Breast epithelium (tissue), 4 donors: ENCODE measurements at regions not wholly inside any gene's neighbourhood (a gene's known extent, or its start where the extent isn't known, plus 50 kb on each side); places are given as distances from the start of the nearest gene placed in this dataset.

Source experiments
- DNase-seq, 2 donors: peaks; one replicate each; pipeline ENCODE4 v3.0.0-alpha.2; 2019; ENCODE audit warnings: low spot score in 2 of 2
- H3K27ac ChIP-seq, 2 donors: fragments of 200-600 bp; sonication (generic) in 1 of 2; one replicate each; pipeline ENCODE4 v1.5.1; 2016 to 2019; ENCODE audit warnings: mild to moderate bottlenecking in 1 of 2
- H3K27me3 ChIP-seq, 2 donors: fragments of 200-600 bp; sonication (generic) in 1 of 2; one replicate each; pipeline versions ENCODE4 v1.5.1 to v1.6.0; 2017 to 2019; ENCODE audit warnings: control low read depth in 1 of 2, mild to moderate bottlenecking in 1 of 2
- H3K36me3 ChIP-seq: fragments of 200-600 bp; one replicate; pipeline ENCODE4 v1.5.1; 2019
- H3K4me1 ChIP-seq, 2 donors: fragments of 200-600 bp; sonication (generic); one replicate each; pipeline ENCODE4 v1.5.1; 2016 to 2019; ENCODE audit warnings: control low read depth in 1 of 2
- H3K4me3 ChIP-seq, 3 donors: fragments of 200-600 bp; sonication (generic); 1 replicate in 2 of 3; 2 replicates in 1 of 3; pipeline ENCODE4 v1.5.1; 2016 to 2019; ENCODE audit warnings: mild to moderate bottlenecking in 3 of 3, moderate library complexity in 2 of 3
- H3K9me3 ChIP-seq, 2 donors: fragments of 200-600 bp; sonication (generic) in 1 of 2; one replicate each; pipeline ENCODE4 v1.5.1; 2016 to 2019; ENCODE audit warnings: control low read depth in 1 of 2
- POLR2A ChIP-seq: fragments of 450-650 bp; IDR thresholded peaks from one replicate; pipeline ENCODE4 v1.6.1; 2016; ENCODE audit warnings: antibody characterized with exemption, mild to moderate bottlenecking, moderate library complexity
- POLR2AphosphoS5 ChIP-seq, 3 donors: sonication (generic); formaldehyde crosslinking; IDR thresholded peaks; one replicate each; pipeline ENCODE4 v1.6.1; 2017; ENCODE audit warnings: antibody characterized with exemption in 3 of 3
- intact Hi-C: fragments of 100-400 bp; cut with DNase I; formaldehyde crosslinking; loops from one replicate; pipeline ENCODE4 v1.15.1; 2023; ENCODE audit warnings: low total_unique reads
- TF ChIP-seq, protein P1 (sequence below), 3 donors: fragments of 450-650 bp; IDR thresholded peaks; one replicate each; pipeline ENCODE4 v1.5.1; 2016 to 2017; ENCODE audit warnings: antibody characterized with exemption in 3 of 3, mild to moderate bottlenecking in 3 of 3, moderate library complexity in 3 of 3

DNA sequence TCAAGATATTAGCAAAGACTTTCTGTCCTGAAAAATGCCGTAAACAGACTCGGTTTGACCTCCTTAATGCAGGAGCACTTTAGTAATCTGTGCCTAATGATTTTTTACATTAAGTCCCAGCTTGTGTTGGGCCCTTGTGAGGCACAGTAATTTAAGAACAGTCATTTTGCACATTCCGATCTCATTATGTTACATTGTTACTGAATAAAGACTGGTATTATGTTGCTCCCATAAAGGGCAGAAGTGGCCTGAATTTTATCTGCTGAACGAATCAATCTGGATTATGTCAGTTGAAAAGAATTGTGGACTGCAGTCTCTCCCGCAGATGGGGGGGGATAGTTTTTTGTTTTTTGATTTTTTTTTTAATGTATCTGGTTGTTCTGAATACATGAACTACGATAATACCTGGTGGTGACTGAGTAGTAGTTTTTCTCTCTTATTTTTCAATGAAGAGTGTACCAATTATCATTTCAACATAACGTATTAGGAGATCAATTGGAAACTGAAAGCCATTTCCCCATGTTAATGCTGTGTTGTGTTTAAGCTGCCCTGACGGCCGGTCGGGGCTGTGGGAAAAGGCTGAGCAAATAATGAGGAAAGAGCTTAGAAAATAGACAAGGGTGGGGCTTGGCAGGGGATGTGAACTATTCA is 290.2 kb downstream of the ZNF536 start:
- DNase-seq, result no peak
- peak overlapping the region in 2 of 3 donors; percentile 3 to 11 for H3K4me3 ChIP-seq
- TF ChIP-seq POLR2A (no peak), POLR2AphosphoS5 (IDR thresholded peaks at IDR 0.05) (no peak)
- TF ChIP-seq, protein P1, sequence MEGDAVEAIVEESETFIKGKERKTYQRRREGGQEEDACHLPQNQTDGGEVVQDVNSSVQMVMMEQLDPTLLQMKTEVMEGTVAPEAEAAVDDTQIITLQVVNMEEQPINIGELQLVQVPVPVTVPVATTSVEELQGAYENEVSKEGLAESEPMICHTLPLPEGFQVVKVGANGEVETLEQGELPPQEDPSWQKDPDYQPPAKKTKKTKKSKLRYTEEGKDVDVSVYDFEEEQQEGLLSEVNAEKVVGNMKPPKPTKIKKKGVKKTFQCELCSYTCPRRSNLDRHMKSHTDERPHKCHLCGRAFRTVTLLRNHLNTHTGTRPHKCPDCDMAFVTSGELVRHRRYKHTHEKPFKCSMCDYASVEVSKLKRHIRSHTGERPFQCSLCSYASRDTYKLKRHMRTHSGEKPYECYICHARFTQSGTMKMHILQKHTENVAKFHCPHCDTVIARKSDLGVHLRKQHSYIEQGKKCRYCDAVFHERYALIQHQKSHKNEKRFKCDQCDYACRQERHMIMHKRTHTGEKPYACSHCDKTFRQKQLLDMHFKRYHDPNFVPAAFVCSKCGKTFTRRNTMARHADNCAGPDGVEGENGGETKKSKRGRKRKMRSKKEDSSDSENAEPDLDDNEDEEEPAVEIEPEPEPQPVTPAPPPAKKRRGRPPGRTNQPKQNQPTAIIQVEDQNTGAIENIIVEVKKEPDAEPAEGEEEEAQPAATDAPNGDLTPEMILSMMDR (IDR thresholded peaks at IDR 0.05), result no peak
- no peaks in the 10 kb centered on the region for H3K36me3 ChIP-seq
- intact Hi-C loops, result no loop called here
- H3K4me1 ChIP-seq, result no peaks in the 10 kb centered on the region
- peaks cover 0 to 9% of the 10 kb centered on the region in 2 donors for H3K27me3 ChIP-seq
- no peak overlapping the region for H3K27ac ChIP-seq
- no peaks in the 10 kb centered on the region for H3K9me3 ChIP-seq

DNA sequence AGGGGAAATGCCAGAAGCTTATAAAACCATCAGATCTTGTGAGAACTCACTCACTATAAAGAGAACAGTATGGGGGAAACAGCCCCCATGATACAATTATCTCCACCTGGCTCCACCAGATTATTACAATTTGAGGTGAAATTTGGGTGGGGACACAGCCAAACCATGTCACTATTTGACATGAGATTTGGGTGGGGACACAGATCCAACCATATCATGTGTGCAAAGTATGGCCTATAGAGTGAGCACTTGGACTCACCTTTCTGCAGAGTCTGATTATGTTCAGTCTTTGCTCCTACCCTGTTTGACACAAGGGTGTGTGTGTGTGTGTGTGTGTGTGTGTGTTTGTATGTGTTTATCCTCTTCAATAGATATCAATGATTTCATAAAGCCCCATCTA is 287.5 kb downstream of the ZNF536 start:
- TF ChIP-seq, protein P1 (IDR thresholded peaks at IDR 0.05), result no peak
- TF ChIP-seq POLR2AphosphoS5 (IDR thresholded peaks at IDR 0.05), result no peak
- no peak for TF ChIP-seq POLR2A
- DNase-seq, result no peak
- H3K27me3 ChIP-seq, result peaks cover 0 to 9% of the 10 kb centered on the region in 2 donors
- H3K4me3 ChIP-seq, result no peak overlapping the region
- no peaks in the 10 kb centered on the region for H3K36me3 ChIP-seq
- intact Hi-C loops, result loop anchor here (5.0 kb wide), 1 partner anchor 413 kb away; no protein-coding TSS in a partner anchor
- no peak overlapping the region for H3K27ac ChIP-seq
- H3K9me3 ChIP-seq, result no peaks in the 10 kb centered on the region
- no peaks in the 10 kb centered on the region for H3K4me1 ChIP-seq

DNA sequence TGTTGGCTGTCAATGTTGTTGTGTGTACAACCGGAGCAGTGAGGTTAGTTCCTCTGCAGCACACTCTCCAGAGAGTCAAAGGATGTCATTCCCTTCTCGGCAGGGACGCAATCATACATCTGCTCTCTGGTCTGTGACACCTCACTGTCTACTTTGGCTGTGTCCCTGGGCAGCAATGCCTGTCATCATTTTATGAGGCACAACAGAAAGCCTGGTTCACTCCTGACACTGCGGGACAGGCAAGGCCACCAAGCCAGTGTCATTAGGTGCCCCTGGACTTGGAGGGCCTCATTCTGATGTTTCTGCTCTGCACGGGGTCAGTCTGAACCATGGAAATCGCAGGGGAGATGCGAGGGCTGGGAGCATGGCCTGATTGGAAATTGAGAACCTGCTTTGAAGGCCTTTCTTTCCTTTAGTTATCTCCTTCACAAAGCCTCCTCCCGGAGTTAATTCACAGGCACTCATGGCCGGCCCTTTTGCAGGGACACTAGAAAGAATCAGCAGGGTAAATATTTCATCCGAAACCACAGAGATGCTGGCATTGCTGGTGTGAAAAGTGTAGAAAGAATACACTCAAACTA is 284.4 kb downstream of the ZNF536 start:
- Histone ChIP-seq H3K4me3 (no peak overlapping the region), H3K36me3 (no peaks in the 10 kb centered on the region), H3K4me1 (no peaks in the 10 kb centered on the region), H3K27me3 (peaks cover 0 to 21% of the 10 kb centered on the region in 2 donors), H3K27ac (no peak overlapping the region), H3K9me3 (no peaks in the 10 kb centered on the region)
- intact Hi-C loops, result loop anchor here (5.0 kb wide), 1 partner anchor 416 kb away; no protein-coding TSS in a partner anchor
- TF ChIP-seq POLR2AphosphoS5 (IDR thresholded peaks at IDR 0.05) (no peak), POLR2A (no peak)
- TF ChIP-seq, protein P1 (IDR thresholded peaks at IDR 0.05), result no peak
- no peak for DNase-seq

DNA sequence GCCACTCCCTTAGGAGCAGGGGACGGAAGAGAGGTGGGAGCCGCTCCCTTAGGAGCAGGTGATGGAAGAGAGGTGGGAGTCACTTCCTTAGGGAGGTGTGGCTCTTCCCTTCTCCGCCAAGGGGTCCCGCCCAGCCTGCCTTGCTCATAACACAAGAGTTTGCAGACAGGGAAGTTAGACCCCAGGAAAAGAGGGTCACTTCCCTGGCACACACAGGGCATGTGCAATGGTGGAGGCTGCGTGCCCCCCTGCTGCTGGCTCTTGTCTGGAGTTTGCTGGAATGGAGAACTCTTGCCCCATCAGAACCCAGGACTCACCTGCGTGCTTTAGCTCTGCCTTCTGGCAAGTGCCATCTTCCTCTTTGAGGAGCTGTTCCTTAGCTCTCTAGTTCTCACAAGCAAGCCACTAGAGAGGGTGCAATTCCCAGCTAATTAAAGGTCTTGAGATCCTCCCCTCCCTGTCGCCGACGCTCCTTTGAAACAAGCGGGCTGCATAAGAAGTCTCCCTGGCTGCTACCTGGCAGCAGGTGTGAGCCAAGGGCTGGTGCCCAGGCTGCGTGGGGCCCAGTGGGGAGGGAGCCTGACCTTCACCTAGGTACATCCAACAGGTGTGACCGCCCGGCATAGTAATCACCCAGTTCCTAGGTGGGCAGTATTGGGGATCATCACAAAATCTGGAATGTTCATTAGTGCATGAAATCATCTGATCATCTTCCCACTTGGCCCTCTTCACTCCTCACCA is 281.6 kb downstream of the ZNF536 start:
- Histone ChIP-seq H3K4me1 (no peaks in the 10 kb centered on the region), H3K36me3 (no peaks in the 10 kb centered on the region), H3K27me3 (peaks cover 0 to 21% of the 10 kb centered on the region in 2 donors), H3K27ac (no peak overlapping the region), H3K9me3 (no peaks in the 10 kb centered on the region), H3K4me3 (no peak overlapping the region)
- intact Hi-C loops, result no loop called here
- no peak for TF ChIP-seq POLR2A
- TF ChIP-seq, protein P1 (IDR thresholded peaks at IDR 0.05), result no peak
- TF ChIP-seq POLR2AphosphoS5 (IDR thresholded peaks at IDR 0.05), result no peak
- no peak for DNase-seq

DNA sequence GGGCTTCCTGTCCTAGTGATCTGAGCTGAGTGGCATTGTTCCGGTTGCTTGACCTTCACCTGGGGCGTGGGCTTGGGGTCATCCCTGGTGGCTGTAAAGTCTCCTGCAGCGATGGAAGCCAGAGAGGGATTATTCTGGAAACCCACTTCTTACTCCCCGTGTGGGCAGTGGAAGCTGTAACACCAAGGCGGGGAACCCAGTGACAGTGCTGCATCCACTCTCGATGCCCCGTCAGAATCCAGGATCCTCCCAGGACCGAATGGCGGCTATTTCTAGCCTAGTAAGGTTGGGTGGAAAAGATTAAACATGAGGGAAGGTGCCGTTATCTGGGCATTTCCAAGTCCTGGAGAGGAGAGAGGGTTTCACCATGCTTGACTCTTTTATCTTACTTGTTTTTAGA is 280.6 kb downstream of the ZNF536 start:
- DNase-seq, result no peak
- no peaks in the 10 kb centered on the region for H3K4me1 ChIP-seq
- no peaks in the 10 kb centered on the region for H3K36me3 ChIP-seq
- intact Hi-C loops, result no loop called here
- no peak overlapping the region for H3K27ac ChIP-seq
- H3K27me3 ChIP-seq, result peaks cover 0 to 28% of the 10 kb centered on the region in 2 donors
- H3K4me3 ChIP-seq, result no peak overlapping the region
- H3K9me3 ChIP-seq, result no peaks in the 10 kb centered on the region
- TF ChIP-seq, protein P1 (IDR thresholded peaks at IDR 0.05), result no peak
- no peak for TF ChIP-seq POLR2AphosphoS5 (IDR thresholded peaks at IDR 0.05)
